Renal pelvis (tissue), 1 donor: ENCODE measurements at regions not wholly inside any gene's neighbourhood (a gene's known extent, or its start where the extent isn't known, plus 50 kb on each side); places are given as distances from the start of the nearest gene placed in this dataset.

Source experiments
- DNase-seq: peaks from one replicate; pipeline ENCODE4 v3.0.0-alpha.2; 2013

GRCh38 chr9:29701971-29702370 lies 2128.7 kb upstream of the C9orf72 start:
- DNase-seq: no peak

- no peak for DNase-seq
These were observed 2141.6 kb upstream of the C9orf72 start for GRCh38 chr9:29714860-29715259.

- DNase-seq: no peak
These were observed 2144.3 kb upstream of the C9orf72 start for GRCh38 chr9:29717631-29718030.

GRCh38 chr9:29730163-29730562 lies 2156.9 kb upstream of the C9orf72 start:
- no peak for DNase-seq

- no peak for DNase-seq
These were observed 2167.2 kb upstream of the C9orf72 start for GRCh38 chr9:29740518-29740917.

GRCh38 chr9:29741169-29741568 lies 2167.9 kb upstream of the C9orf72 start:
- no peak for DNase-seq

GRCh38 chr9:29750062-29750461 lies 2176.8 kb upstream of the C9orf72 start:
- no peak for DNase-seq

GRCh38 chr9:29751226-29751625 lies 2177.9 kb upstream of the C9orf72 start:
- DNase-seq: no peak

GRCh38 chr9:29753638-29754037 lies 2180.4 kb upstream of the C9orf72 start:
- DNase-seq: no peak

- DNase-seq: no peak
These were observed 2195.7 kb upstream of the C9orf72 start for GRCh38 chr9:29769019-29769418.

- no peak for DNase-seq
These were observed 2200.4 kb upstream of the C9orf72 start for GRCh38 chr9:29773676-29774075.

GRCh38 chr9:29775491-29775890 lies 2202.2 kb upstream of the C9orf72 start:
- DNase-seq: no peak

- DNase-seq: no peak
These were observed 2205.1 kb upstream of the C9orf72 start for GRCh38 chr9:29778281-29778849.

GRCh38 chr9:29793970-29794369 lies 2220.7 kb upstream of the C9orf72 start:
- no peak for DNase-seq

GRCh38 chr9:29796291-29796952 lies 2223.1 kb upstream of the C9orf72 start:
- no peak for DNase-seq

GRCh38 chr9:29798599-29798998 lies 2225.3 kb upstream of the C9orf72 start:
- no peak for DNase-seq

GRCh38 chr9:29799227-29799626 lies 2225.9 kb upstream of the C9orf72 start:
- DNase-seq: no peak

GRCh38 chr9:29800821-29801220 lies 2227.5 kb upstream of the C9orf72 start:
- DNase-seq: no peak

- DNase-seq: no peak
These were observed 2229.2 kb upstream of the C9orf72 start for GRCh38 chr9:29802454-29802853.

GRCh38 chr9:29806937-29807618 lies 2233.8 kb upstream of the C9orf72 start:
- DNase-seq: no peak

- no peak for DNase-seq
These were observed 2243.8 kb upstream of the C9orf72 start for GRCh38 chr9:29816954-29817703.

- DNase-seq: no peak
These were observed 2249.2 kb upstream of the C9orf72 start for GRCh38 chr9:29822458-29822857.

GRCh38 chr9:29826421-29826820 lies 2253.1 kb upstream of the C9orf72 start:
- DNase-seq: no peak
